GM12874 (cell line): ENCODE measurements at regions not wholly inside any gene's neighbourhood (a gene's known extent, or its start where the extent isn't known, plus 50 kb on each side); places are given as distances from the start of the nearest gene placed in this dataset.
A peak's percentile ranks its signal among the peaks of the same experiment; 100 is the strongest.

Experiments
- TF ChIP-seq, protein P1 (sequence below): IDR thresholded peaks from 2 replicates; pipeline ENCODE4 v1.5.1; 2011; ENCODE audit warnings: low read depth, mild to moderate bottlenecking, control low read depth, low read length, moderate library complexity; ENCODE audit not compliant: insufficient read depth

GRCh38 chr6:225121-225721 lies 67.1 kb upstream of the DUSP22 start:
- TF ChIP-seq, protein P1, sequence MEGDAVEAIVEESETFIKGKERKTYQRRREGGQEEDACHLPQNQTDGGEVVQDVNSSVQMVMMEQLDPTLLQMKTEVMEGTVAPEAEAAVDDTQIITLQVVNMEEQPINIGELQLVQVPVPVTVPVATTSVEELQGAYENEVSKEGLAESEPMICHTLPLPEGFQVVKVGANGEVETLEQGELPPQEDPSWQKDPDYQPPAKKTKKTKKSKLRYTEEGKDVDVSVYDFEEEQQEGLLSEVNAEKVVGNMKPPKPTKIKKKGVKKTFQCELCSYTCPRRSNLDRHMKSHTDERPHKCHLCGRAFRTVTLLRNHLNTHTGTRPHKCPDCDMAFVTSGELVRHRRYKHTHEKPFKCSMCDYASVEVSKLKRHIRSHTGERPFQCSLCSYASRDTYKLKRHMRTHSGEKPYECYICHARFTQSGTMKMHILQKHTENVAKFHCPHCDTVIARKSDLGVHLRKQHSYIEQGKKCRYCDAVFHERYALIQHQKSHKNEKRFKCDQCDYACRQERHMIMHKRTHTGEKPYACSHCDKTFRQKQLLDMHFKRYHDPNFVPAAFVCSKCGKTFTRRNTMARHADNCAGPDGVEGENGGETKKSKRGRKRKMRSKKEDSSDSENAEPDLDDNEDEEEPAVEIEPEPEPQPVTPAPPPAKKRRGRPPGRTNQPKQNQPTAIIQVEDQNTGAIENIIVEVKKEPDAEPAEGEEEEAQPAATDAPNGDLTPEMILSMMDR = no peak

DNA sequence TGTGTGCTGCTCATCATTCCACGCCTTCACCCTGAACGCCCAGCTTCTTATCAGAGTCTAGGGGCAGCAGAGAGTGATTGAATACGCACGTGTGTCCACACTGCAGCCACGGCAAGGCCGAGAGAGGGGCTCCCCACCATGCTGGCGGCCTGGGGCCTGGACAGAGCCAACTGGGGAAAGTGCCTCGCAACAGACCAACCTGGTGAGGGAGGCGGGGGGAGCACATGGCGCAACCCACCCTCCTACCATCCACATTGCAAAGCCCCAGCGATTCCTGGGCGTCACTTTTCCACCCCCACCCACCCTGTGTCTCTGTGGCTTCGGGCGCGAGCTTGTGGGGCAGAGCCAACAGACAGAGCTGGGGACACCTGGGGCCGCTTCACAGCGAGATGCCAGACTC lies 66.4 kb upstream of the DUSP22 start:
- TF ChIP-seq, protein P1 = no peak

DNA sequence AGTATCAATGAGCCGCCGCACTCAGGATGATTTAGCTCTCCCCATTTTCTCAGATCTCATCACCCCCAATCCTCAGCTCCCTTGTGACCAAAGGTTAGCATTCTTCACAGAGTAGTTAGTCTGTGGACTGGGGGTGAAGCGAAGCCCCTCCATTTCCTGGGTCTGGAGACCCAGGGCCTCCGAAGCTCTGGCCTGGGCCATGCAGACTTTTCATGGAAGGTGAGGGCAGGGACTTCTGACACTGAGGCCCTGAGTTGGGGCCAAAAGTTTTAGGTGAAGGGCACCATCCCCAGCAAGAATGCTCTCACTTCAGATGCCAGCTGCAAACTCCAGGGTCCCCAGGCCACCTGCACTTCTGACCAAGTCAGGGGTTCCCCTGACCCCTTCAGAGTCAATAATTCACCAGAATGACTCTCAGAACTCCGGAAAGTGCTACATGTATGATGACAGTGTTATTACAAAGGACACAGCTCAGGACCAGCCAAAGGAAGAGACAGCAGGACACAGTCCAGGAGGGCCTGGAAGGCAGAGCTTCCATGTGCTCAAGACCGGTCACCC lies 65.7 kb upstream of the DUSP22 start:
- TF ChIP-seq, protein P1 = no peak

GRCh38 chr6:227074-227782 lies 65.1 kb upstream of the DUSP22 start:
- TF ChIP-seq, protein P1 = peak; percentile 55

GRCh38 chr6:227812-228338 lies 64.4 kb upstream of the DUSP22 start:
- TF ChIP-seq, protein P1 = no peak

GRCh38 chr6:228881-229651 lies 63.2 kb upstream of the DUSP22 start:
- TF ChIP-seq, protein P1 = no peak

DNA sequence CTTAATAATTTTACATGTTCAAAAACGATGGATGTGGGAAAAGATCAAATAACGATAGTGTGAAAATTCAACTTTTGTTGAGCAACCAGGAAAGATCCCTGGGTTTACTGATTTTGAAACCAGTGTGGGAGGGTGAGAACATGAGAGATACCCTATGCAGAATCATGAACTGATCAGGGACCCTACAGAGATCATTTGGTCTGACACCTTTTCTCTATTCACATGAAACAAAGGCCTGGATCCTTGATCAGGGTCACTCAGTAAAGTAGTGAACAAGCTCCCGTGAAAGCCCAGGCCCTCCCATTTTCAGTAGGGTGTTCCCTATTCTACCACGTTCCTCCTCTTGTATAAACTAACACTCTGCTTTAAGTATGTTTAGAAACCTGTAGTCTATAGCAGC lies 60.5 kb upstream of the DUSP22 start:
- TF ChIP-seq, protein P1 = no peak
